ENCODE measurements at regions not wholly inside any gene's neighbourhood (a gene's known extent, or its start where the extent isn't known, plus 50 kb on each side); places are given as distances from the start of the nearest gene placed in this dataset.
"Not testable (repeated sequence)": the region's sequence is repeated elsewhere in the genome, so short reads cannot be mapped to it uniquely, and the experiment has no call there.

DNA sequence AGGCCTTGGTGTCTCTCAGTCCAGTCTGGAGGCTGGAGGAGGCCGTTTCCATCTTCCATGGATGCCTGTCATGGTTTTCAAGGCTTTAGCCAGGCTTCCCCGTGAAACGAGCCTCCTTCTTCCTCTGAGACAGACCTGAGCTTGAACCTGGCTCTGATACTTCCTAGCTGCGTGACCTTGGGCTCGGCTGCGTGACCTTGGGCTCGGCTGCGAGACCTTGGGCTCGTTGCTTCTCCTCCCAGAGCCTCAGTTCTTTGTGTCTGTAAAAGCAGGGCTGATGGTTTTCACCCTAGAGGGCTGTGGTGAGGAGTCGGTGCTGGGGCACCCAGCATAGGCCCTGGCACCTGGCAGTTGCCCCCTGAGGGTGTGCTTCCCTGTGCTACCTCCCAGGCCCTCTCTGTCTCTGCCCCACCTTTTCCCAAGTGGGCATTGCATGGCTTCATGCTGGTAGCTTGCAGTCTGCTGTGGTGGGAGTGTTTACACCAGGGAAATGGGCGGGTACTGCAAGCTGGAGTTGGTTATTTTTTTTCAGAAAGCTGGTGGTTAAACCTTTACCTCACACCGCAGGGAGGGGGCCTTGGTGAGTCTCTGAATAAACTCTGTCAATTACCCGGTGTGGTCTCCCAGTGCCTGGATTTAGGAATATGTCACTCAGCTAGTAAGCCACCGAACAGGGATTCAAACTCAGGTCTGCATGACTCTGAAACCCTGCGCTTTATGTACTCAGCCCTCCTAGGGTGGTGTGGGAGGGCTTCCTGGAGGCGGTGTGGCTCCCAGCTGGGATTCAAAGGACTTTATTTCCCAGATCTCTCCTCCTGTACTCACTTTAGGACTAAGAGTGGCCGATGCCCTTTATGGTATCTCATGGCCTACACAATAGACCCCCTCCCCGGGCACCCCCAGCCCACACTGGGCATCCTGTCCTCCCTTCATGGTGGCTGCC lies 129.0 kb upstream of the CIBAR2 start:
- DNase-seq (ENCODE audit: low read depth, low spot score): no peak
- TF ChIP-seq, protein P1, sequence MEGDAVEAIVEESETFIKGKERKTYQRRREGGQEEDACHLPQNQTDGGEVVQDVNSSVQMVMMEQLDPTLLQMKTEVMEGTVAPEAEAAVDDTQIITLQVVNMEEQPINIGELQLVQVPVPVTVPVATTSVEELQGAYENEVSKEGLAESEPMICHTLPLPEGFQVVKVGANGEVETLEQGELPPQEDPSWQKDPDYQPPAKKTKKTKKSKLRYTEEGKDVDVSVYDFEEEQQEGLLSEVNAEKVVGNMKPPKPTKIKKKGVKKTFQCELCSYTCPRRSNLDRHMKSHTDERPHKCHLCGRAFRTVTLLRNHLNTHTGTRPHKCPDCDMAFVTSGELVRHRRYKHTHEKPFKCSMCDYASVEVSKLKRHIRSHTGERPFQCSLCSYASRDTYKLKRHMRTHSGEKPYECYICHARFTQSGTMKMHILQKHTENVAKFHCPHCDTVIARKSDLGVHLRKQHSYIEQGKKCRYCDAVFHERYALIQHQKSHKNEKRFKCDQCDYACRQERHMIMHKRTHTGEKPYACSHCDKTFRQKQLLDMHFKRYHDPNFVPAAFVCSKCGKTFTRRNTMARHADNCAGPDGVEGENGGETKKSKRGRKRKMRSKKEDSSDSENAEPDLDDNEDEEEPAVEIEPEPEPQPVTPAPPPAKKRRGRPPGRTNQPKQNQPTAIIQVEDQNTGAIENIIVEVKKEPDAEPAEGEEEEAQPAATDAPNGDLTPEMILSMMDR (IDR thresholded peaks at IDR 0.05; ENCODE audit: low read depth, low read length): no peak
- in situ Hi-C loops (cut with HindIII; ENCODE audit: low sequenced_read_pairs): no loop called here
- H3K4me3 ChIP-seq (ENCODE audit: low read depth, low read length): no peak overlapping the region

DNA sequence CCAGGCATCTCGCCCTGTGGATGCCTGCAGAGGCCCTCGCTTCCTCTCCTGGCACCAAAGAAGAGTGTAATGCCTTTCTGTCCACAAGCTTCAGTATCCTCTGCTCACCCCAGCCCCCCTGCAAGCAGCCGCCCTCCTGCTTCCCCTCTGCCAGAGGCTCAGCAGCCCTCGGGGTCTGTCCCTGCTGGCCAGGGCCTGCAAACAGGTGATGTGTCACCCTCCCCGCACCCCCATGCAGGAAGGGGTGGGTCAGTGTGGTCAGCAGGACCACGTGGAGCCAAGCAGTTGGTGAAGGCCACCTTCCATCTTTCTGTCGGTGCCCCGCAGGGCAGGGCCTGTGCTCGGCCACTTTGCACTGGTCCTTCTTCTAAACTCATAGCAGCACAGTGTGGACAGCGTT lies 129.9 kb upstream of the CIBAR2 start:
- no peak overlapping the region for H3K4me3 ChIP-seq (ENCODE audit: low read depth, low read length)
- TF ChIP-seq, protein P1 (IDR thresholded peaks at IDR 0.05; ENCODE audit: low read depth, low read length): no peak
- in situ Hi-C loops (cut with HindIII; ENCODE audit: low sequenced_read_pairs): no loop called here
- DNase-seq (ENCODE audit: low read depth, low spot score): no peak

DNA sequence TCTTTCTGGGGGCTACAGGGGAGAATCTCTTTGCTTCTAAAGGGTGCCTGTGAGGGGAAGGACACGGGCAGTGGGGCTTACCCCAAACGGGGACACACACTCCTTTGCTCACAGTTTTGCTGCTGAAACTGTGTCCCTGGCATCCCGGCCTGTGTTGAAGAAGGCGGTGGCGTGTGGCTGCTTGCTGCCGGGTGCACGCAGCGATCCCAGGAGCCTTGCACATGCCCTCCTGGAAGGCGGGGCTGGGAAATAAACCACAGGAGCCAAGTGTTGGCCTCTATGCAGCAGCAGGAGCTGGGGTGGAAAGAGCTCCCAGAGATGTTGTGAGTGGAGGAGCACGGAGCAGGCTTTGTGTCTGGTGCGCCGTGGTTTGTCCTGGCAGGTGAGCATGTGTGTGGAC lies 131.0 kb upstream of the CIBAR2 start:
- H3K4me3 ChIP-seq (ENCODE audit: low read depth, low read length): no peak overlapping the region
- DNase-seq (ENCODE audit: low read depth, low spot score): no peak
- TF ChIP-seq, protein P1 (IDR thresholded peaks at IDR 0.05; ENCODE audit: low read depth, low read length): no peak
- in situ Hi-C loops (cut with HindIII; ENCODE audit: low sequenced_read_pairs): no loop called here

DNA sequence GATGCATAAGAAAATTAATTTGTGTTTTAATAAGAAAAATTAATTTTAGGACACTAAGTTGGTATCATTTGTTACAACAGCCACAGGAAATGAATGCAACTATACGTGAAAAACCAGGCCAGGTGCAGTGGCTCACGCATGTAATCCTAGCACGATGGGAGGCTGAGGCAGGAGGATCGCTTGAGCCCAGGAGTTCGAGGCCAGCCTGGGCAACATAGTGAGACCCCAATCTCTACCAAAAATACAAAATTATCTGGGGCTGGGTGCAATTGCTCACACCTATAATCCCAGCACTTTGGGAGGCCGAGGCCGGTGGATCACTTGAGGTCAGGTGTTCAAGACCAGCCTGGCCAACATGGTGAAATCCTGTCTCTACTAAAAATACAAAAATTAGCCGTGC lies 132.2 kb upstream of the CIBAR2 start:
- H3K4me3 ChIP-seq (ENCODE audit: low read depth, low read length); in situ Hi-C loops (cut with HindIII; ENCODE audit: low sequenced_read_pairs); DNase-seq (ENCODE audit: low read depth, low spot score): not testable (repeated sequence)

DNA sequence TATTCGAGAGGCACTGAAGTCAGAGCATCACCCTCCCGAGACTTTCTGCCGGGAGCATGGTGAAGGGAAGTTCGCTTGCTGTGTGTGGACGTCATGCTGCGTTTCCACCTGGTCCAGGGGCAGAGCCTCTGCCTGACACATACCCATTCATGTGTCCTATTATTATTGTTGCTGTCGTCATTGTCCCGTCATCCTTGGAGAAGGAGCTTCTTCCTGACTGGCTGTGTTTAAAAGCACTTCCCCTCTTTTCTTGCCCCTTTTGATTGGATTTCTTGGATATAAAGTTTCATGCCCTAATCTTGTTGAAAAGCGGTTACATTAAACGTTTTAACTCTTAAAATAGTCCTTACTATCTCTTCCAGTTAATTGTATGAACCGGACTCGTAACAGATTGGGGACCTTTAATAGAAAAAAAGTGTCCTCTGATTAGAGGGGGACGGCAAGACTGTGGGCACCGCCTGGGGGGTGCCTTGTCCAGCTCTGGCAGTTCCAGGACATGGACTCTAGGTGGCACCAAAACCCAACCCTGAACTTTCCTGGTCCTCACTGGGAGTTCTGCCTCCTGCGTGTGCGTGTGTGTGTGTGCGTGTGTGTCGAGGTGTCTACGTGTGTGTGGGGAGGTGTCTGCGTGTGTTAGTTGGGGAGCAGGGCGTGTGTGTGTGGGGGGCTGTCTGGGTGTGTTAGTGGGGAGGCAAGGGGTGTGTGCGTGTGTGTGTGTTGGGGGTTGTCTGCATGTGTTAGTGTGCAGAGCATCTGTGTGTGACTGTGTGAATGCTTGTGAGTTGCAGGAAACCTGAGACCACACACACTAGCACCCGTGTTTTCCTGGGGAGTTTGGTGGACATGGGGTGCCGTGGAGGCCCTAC lies 133.3 kb upstream of the CIBAR2 start:
- no peak overlapping the region for H3K4me3 ChIP-seq (ENCODE audit: low read depth, low read length)
- TF ChIP-seq, protein P1 (IDR thresholded peaks at IDR 0.05; ENCODE audit: low read depth, low read length): peak; percentile 96
- in situ Hi-C loops (cut with HindIII; ENCODE audit: low sequenced_read_pairs): no loop called here
- DNase-seq (ENCODE audit: low read depth, low spot score): peak; percentile 61

DNA sequence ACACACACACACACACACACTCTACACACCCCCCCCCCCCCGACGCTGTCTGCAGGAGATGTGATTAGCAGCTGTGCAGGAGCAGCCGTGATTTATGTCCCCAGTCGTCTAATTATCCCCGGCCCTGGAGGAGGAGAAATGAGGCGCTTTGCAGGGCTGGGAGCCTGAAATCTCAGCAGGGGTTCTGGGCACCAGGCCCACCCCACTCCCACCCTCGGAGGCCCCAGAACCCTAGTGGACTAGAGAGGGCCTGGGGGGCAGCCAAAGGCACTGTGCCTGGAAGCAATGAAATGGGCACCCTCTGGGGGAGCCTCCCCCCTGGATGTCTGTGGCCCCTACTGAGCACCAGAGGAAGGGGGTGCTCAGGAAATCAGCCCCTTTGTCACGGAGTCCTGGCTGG lies 134.2 kb upstream of the CIBAR2 start:
- TF ChIP-seq, protein P1 (IDR thresholded peaks at IDR 0.05; ENCODE audit: low read depth, low read length): no peak
- no peak overlapping the region for H3K4me3 ChIP-seq (ENCODE audit: low read depth, low read length)
- no peak for DNase-seq (ENCODE audit: low read depth, low spot score)
- in situ Hi-C loops (cut with HindIII; ENCODE audit: low sequenced_read_pairs): no loop called here

All from astrocyte of the spinal cord (primary cell).